ENCODE measurements at regions not wholly inside any gene's neighbourhood (a gene's known extent, or its start where the extent isn't known, plus 50 kb on each side); places are given as distances from the start of the nearest gene placed in this dataset.
"Not testable (repeated sequence)": the region's sequence is repeated elsewhere in the genome, so short reads cannot be mapped to it uniquely, and the experiment has no call there.

DNA sequence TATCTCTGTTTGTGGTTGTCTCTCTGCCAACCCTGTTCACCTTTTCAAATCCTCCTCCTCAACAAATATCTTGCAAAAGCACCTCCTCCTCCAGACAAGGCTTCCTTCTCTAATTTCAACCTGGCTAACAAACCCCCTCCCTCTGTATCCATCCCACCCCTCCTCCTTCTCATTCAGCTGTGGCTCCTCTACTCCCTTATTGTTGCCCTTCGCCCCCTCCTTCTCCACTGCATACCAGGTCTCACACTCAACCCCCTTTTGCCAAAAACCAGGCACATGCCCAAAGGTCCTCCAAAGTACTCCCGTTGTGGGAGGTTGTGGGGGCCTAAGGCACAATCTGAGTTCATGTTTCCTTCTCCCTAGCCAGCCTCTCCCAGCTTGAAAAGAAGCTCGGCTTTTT, 110.6 kb downstream of the JRKL start:
- ATAC-seq, result no peak

DNA sequence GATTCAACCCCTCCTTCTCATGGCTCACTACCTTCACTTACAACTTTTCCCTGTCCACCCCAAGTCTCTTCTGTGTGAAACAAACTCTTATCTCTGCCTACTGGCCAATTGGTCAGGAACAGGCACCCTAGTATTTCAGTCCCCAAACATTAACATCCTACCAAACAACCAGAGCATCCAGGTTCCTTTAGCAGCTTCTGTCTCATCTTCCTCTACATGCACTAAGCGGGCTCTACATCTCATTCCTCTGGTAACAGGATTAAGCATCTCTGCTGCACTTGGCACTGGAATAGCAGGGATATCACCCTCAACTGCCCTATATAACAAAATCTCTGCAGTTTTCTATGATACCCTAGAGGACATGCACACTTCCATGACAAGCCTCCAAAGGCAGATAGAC, 116.2 kb downstream of the JRKL start:
- ATAC-seq (no peak), DNase-seq (ENCODE audit: missing footprints) (no peak)
- intact Hi-C loops (cut with DNase I), result no loop called here

More for the DNA sequence above, 110.6 kb downstream of the JRKL start:
- intact Hi-C loops (cut with DNase I), result no loop called here
- DNase-seq (ENCODE audit: missing footprints), result no peak

DNA sequence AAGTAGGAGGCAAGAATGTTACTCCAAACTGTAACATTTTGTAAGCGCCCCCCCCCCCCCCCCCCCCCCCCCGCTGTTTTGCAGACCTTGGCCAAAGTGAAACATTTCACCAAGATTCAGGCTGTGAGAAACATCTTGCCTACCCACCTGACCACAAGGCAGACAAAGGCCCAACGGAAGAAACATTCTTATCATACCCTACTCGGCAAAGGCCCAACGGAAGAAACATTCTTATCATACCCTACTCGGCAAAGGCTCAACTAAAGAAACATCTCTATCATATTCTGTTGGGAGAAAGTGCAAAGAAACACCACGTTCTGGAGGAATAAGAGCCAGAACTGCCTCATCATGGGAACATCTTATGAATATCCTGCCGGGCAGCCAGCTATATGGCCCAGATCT, 117.1 kb downstream of the JRKL start:
- intact Hi-C loops (cut with DNase I), result no loop called here
- ATAC-seq (no peak), DNase-seq (ENCODE audit: missing footprints) (no peak)

DNA sequence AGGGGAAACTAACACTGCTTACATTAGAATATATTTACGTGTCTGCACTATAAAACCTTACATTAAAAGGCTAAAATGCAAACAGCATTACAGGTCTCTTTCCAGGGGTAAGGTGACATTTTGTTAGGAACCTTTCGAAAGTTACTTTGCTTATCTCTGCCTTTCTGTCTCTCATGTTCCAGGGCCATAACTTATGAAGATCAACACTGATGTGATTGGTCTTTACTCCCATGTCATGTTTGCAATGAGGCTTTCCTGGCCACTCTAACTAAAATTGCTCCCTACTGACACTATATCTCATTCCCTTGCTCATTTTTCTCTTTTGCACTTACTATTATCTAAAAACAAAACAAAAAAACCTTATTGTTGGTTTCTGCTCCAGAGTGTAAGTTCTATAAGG, 119.0 kb downstream of the JRKL start:
- no peak for DNase-seq (ENCODE audit: missing footprints)
- intact Hi-C loops (cut with DNase I), result no loop called here

DNA sequence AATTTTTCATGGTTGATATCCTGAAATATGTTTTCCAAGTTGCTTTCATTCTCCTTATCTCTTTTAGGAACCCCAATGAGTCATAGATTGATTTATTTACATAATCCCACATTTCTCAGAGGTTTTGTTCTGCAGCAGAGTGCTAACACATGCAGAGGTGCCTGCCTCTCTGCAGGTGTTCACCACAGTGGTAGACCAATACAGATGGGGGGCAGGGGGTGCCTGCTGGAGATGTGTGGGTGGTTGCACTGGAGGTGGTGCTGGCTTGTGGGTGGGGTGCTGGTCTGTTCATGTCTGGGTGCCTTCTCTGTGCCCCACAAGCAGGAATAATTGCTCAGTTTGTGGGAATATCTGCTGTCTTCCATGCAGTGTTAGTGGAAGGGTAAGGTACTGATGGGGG, 131.1 kb downstream of the JRKL start:
- intact Hi-C loops (cut with DNase I), result no loop called here
- ATAC-seq, result no peak
- no peak for DNase-seq (ENCODE audit: missing footprints)

More for the DNA sequence above, 119.0 kb downstream of the JRKL start:
- ATAC-seq, result no peak

DNA sequence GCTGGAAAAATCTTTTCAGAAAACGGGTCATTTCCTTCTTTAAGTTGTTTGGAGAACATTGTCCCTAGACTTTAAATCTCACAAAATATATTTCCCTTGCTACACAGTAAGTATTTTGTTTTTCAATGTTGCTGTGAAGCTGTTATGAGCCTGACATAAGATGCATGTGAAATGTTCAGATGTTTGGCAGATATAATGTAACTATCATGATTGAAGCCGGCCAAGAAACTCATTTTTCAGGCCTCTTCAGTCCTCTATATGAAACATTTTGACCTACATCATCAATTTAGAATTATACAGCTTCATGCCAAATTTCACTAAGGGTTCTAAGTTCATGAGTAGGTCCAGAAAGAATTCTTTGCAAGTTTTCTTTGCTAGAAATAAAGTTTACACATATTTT, 133.8 kb downstream of the JRKL start:
- intact Hi-C loops (cut with DNase I), result no loop called here
- DNase-seq (ENCODE audit: missing footprints), result no peak
- ATAC-seq, result no peak

DNA sequence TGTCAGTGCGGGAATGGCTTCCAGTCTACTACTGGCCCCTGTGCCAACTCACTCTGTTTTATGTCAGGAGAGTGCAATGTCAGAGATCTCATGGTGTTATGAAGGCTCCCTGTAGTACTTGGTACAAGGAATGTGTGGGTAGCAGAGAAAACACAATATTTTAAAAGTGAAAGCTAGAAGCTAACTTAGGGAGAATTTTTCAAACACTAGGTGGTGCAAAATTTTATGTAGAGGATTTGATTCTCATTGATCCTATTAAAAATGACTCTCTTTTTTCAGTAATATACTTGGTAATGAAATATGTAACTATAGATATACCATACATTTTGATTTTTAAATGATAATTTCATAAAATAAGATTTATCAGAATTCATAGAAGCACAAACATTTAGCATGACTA, 134.7 kb downstream of the JRKL start:
- intact Hi-C loops (cut with DNase I), result no loop called here
- DNase-seq (ENCODE audit: missing footprints) (no peak), ATAC-seq (no peak)

DNA sequence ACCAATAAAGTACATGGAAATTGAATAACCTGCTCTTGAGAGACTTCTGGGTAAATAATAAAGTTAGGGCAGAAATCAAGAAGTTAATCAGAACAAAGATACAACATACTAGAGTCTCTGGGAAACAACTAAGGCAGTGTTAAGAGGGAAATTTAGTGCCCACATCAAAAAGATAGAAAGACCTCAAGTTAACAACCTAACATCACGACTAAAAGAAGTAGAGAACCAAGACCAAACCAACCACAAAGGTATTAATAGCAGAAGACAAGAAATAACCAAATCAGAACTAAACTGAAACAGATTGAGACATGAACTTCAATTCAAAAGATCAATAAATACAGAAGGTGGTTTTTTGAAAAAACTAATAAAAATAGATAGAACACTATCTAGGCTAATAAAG, 140.7 kb downstream of the JRKL start:
- no peak for DNase-seq (ENCODE audit: missing footprints)
- intact Hi-C loops (cut with DNase I), result no loop called here
- ATAC-seq, result no peak

DNA sequence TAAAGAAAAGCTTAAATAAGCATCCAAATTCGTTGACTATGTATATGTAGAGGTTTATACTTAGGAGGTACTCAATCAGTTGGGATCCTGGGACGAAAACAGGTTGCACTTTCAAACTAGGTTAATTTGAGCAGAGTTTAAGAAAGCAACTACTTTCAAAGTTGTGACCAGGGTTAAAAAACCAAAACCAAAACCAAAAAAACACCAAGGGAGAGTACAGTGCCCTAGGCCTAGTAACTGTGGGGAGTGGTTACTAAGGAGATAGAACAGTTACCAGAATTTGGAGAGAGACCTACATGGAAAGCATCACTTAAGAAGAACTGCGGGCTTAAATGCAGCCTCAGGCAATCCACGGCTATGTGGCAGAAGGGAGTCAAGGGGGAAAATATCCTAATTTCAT, 148.3 kb downstream of the JRKL start:
- ATAC-seq, result no peak
- intact Hi-C loops (cut with DNase I), result no loop called here
- DNase-seq (ENCODE audit: missing footprints), result no peak

DNA sequence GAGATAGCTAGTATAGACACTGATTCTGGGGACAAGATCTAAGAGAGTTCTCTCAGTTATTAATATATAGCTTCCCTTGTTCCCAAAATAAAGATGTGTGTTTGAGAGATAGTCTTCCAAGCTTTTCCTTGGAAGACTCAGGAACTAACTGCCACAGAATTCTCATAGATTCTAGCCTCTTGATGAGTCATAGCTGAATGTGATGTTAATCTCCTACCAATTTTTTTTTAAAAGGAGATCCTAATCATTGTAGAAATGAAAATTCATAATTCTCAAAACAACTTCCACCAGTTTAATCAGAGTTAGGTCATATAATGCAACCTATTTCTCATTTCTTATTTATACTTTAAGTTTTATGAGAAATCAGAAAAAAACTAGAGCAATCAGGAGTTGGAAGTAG, 148.8 kb downstream of the JRKL start:
- no peak for ATAC-seq
- intact Hi-C loops (cut with DNase I), result no loop called here
- DNase-seq (ENCODE audit: missing footprints), result no peak

DNA sequence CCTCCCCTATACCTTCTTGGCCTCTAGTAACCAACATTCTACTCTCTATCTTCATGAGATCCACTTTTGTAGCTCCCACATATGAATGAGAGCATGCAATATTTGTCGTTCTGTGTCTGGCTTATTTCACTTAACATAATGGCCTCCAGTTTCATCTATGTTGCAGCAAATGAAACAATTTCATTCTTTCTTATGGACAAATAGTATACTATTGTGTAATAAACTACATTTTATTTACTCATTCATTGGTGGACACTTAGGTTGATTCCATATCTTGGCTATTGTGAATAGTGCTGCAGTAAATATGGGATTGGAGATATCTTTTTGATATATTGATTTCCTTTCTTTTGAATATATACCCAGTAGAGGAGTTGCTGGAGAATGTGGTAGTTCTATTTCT, 151.1 kb downstream of the JRKL start:
- ATAC-seq, result no peak
- intact Hi-C loops (cut with DNase I), result no loop called here

DNA sequence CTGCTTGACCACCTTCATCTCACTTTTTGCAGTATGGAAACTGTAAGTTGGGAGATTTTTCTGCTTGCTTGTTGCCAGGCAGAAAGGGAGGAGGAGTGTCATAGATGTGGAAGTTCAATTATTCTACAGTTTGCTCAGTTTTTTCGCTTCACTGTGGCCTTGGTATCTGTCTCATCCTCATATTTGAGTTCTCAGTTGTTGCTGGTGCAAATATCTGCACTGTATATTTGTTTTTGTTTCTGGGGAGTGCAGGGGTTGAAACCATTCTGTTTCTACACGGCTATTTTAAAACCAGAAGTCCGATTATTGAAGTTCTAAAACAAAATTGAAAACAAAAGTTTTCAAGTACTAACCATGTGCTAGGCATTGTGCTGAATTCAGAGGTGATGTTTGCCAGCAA, 153.4 kb downstream of the JRKL start:
- no peak for DNase-seq (ENCODE audit: missing footprints)
- ATAC-seq, result no peak
- intact Hi-C loops (cut with DNase I), result no loop called here

More for the DNA sequence above, 151.1 kb downstream of the JRKL start:
- no peak for DNase-seq (ENCODE audit: missing footprints)

DNA sequence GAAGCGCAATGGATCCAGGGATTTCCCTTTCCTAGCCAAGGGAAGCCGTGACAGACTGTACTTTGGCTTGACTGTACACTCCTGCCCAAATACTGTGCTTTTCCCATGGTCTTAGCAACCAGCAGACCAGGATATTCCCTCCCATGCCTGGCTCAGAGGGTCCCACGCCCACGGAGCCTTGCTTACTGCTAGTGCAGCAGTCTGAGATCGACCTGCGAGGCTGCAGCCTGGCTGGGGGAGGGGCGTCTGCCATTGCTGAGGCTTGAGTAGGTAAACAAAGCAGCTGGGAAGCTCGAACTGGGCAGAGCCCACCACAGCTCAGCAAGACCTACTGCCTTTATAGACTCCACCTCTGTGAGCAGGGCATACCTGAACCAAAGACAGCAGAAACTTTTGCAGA, 155.4 kb downstream of the JRKL start:
- DNase-seq (ENCODE audit: missing footprints); intact Hi-C loops (cut with DNase I): not testable (repeated sequence)

DNA sequence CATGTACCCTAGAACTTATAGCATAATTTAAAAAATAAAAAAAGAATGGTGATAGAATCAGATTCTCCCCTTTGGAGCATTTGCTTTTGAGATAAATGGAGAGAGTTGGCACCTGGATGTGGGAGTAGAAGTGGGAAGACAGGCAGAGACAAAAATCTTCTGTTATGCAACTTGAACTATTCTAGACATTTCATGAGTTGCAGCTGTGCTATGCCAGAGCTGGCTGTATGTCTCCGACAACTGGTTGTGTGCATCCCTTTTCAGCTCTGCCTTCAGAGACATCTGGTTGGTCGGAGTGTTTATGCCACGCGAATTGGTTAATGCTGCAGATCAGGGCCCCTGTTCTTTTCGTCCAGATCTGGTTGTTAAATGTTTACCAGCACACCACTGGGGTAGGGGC, 161.3 kb downstream of the JRKL start:
- no peak for DNase-seq (ENCODE audit: missing footprints)
- intact Hi-C loops (cut with DNase I), result no loop called here
- ATAC-seq, result no peak

More for the DNA sequence above, 155.4 kb downstream of the JRKL start:
- not testable (repeated sequence) for ATAC-seq

DNA sequence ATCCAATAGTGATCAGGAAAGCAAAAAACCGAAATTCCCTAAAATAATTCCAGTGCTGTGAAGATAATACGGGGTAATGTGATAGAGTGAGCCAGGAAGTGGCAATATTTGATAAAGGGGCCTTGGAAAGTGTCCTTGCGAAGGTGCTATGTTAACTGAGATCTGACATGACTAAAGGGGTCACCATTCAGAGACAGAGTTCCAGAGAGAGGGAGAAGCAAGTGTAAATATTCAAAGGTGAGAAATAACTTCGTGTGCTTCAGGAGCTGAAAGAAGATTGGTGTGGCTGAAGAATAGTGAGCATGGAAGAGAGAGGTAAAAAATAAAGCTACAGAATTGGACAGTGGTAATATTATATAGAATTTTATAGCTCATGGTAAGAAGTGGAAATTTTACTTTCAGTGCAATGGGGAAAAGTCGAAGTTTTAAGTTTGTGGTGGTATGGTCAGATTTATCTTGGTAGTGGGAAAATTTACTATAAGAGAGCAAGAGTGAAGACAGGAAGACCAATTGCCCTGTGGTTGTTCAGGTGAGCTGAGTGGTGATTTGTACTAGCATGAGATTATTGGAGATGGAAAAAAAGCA, 164.5 kb downstream of the JRKL start:
- intact Hi-C loops (cut with DNase I), result no loop called here

DNA sequence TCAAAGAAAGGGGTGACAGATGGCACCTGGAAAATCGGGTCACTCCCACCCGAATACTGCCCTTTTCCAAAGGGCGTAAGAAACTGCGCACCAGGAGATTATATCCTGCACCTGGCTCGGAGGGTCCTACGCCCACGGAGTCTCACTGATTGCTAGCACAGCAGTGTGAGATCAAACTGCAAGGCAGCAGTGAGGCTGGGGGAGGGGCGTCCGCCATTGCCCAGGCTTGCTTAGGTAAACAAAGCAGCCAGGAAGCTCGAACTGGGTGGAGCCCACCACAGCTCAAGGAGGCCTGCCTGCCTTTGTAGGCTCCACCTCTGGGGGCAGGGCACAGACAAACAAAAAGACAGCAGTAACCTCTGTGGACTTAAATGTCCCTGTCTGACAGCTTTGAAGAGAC, 166.0 kb downstream of the JRKL start:
- intact Hi-C loops (cut with DNase I); DNase-seq (ENCODE audit: missing footprints); ATAC-seq: not testable (repeated sequence)

More for the DNA sequence above, 164.5 kb downstream of the JRKL start:
- ATAC-seq (no peak), DNase-seq (ENCODE audit: missing footprints) (no peak)

DNA sequence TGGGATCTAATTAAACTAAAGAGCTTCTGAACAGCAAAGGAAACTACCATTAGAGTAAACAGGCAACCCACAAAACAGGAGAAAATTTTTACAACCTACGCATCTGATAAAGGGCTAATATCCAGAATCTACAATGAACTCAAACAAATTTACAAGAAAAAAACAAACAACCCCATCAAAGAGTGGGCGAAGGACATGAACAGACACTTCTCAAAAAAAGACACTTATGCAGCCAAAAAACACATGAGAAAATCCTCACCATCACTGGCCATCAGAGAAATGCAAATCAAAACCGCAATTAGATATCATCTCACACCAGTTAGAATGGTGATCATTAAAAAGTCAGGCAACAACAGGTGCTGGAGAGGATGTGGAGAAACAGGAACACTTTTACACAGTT, 170.9 kb downstream of the JRKL start:
- ATAC-seq; DNase-seq (ENCODE audit: missing footprints); intact Hi-C loops (cut with DNase I): not testable (repeated sequence)

DNA sequence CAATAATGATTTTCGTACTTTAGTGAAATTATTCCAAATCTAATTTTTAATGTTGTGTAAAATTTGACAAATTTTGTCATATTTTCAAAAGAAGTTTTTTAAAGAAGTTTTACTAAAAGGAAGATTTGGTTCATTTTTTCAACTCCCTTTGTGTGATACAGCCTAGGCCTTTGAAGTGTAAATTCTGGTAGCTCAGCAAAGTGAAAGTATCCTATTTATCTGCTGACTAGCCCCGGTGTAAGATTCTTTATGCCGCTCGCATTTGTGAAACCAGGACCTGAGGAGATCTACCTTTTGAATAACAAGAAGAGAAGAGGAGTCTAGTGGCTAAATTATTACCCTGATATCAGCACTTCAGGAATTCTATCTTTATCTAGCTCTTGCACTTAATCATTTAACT, 177.4 kb downstream of the JRKL start:
- ATAC-seq (no peak), DNase-seq (ENCODE audit: missing footprints) (no peak)
- intact Hi-C loops (cut with DNase I), result no loop called here

DNA sequence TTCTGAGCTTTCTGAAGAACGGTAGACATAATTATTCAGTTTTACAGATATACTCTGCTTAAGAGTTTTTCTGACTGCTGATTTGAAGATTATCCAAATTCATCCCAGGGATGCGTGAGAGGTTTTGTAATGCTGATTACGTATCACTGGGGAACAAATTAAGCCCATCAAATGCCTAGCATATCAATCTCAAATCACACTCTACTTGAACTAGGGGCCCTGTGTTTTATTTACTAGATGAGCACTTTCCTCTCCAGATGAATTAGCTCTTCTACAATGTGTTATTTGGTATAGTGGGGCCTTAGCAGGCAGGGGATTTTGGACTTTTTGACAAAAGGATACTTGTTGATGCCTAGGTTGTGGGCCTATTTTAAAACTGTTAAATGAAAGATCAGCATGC, 177.9 kb downstream of the JRKL start:
- no peak for DNase-seq (ENCODE audit: missing footprints)
- ATAC-seq, result no peak

DNA sequence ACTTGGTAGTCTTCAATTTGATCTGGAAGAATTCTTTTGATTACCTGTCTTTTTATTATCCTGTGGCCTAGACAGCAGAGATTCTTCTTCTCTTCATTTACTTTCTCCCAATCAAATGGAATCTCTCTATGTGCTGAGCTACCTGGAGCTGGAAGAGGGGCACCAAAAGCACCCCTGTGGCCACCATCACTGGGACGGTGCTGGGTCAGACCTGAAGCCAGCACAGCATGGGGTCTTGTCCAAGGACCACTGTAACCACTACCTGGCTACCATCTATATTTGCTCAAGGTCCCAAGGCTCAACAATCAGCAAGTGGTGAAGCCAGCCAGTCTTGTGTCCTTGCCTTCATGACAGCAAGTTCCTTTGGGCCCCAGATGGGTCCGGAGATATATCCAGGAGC, 186.6 kb downstream of the JRKL start:
- ATAC-seq (no peak), DNase-seq (ENCODE audit: missing footprints) (no peak)
- intact Hi-C loops (cut with DNase I), result no loop called here

More for the DNA sequence above, 177.9 kb downstream of the JRKL start:
- intact Hi-C loops (cut with DNase I), result no loop called here

DNA sequence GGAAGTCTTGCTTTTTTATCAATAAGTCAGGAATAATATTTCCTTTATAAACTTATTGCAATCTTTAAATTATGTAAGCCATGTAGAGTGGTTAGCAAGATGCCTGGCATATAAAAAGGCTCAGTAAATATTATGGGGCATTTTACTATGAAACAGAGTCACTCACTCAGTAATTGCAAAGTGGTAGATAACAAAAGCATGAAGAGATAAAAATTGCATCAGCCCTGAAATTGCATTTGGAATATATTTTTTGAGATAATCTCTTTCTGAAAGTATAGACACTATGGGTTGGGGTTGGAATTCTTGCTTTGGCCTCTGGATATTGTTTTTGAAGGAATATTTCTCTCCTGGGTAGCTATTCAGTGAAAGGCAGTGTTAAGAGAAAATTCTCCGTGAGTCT, 188.6 kb downstream of the JRKL start:
- ATAC-seq, result no peak
- intact Hi-C loops (cut with DNase I), result no loop called here
- DNase-seq (ENCODE audit: missing footprints), result no peak

Measured in Right ventricle myocardium inferior (tissue), 1 donor.